HG03139 (cell line): ENCODE measurements at regions not wholly inside any gene's neighbourhood (a gene's known extent, or its start where the extent isn't known, plus 50 kb on each side); places are given as distances from the start of the nearest gene placed in this dataset.

Source experiments
- ATAC-seq: cut with Tn5 transposase; IDR thresholded peaks from one replicate; pipeline ENCODE4 v1.9.1; 2021; ENCODE audit not compliant: unreplicated experiment

GRCh38 chr2:56444339-56444738 is 260.5 kb downstream of the CCDC85A start:
- no peak for ATAC-seq

GRCh38 chr2:56448403-56449001 is 264.7 kb downstream of the CCDC85A start:
- no peak for ATAC-seq

- ATAC-seq = no peak
Measured at GRCh38 chr2:56449002-56449431, 265.2 kb downstream of the CCDC85A start.

- no peak for ATAC-seq
Measured at GRCh38 chr2:56449449-56449860, 265.7 kb downstream of the CCDC85A start.

GRCh38 chr2:56450047-56450446 is 266.3 kb downstream of the CCDC85A start:
- ATAC-seq = no peak

GRCh38 chr2:56450772-56451171 is 267.0 kb downstream of the CCDC85A start:
- no peak for ATAC-seq

- ATAC-seq = no peak
Measured at GRCh38 chr2:56455642-56456041, 271.9 kb downstream of the CCDC85A start.

GRCh38 chr2:56456791-56457190 is 273.0 kb downstream of the CCDC85A start:
- ATAC-seq = no peak

- no peak for ATAC-seq
Measured at GRCh38 chr2:56460508-56460907, 276.7 kb downstream of the CCDC85A start.

- ATAC-seq = no peak
Measured at GRCh38 chr2:56464066-56464465, 280.3 kb downstream of the CCDC85A start.

- ATAC-seq = no peak
Measured at GRCh38 chr2:56464613-56465012, 280.8 kb downstream of the CCDC85A start.

- ATAC-seq = no peak
Measured at GRCh38 chr2:56465491-56465890, 281.7 kb downstream of the CCDC85A start.

GRCh38 chr2:56473524-56473923 is 289.7 kb downstream of the CCDC85A start:
- no peak for ATAC-seq

- ATAC-seq = no peak
Measured at GRCh38 chr2:56474412-56475158, 290.8 kb downstream of the CCDC85A start.

- ATAC-seq = no peak
Measured at GRCh38 chr2:56475191-56475590, 291.4 kb downstream of the CCDC85A start.

- ATAC-seq = no peak
Measured at GRCh38 chr2:56476509-56477071, 292.8 kb downstream of the CCDC85A start.

GRCh38 chr2:56478027-56478426 is 294.2 kb downstream of the CCDC85A start:
- ATAC-seq = no peak

GRCh38 chr2:56483081-56483480 is 299.3 kb downstream of the CCDC85A start:
- ATAC-seq = no peak

GRCh38 chr2:56484906-56485305 is 301.1 kb downstream of the CCDC85A start:
- ATAC-seq = no peak

GRCh38 chr2:56500317-56500716 is 316.5 kb downstream of the CCDC85A start:
- ATAC-seq = no peak

GRCh38 chr2:56502616-56503015 is 318.8 kb downstream of the CCDC85A start:
- ATAC-seq = no peak

GRCh38 chr2:56505885-56506284 is 322.1 kb downstream of the CCDC85A start:
- ATAC-seq = no peak
